Cerebellar cortex (tissue), 1 donor: ENCODE measurements at regions not wholly inside any gene's neighbourhood (a gene's known extent, or its start where the extent isn't known, plus 50 kb on each side); places are given as distances from the start of the nearest gene placed in this dataset.

Source experiments
- DNase-seq: peaks from one replicate; pipeline ENCODE4 v3.0.0-alpha.2; 2015; ENCODE audit warnings: low spot score

GRCh38 chr22:25366876-25367466 lies 147.5 kb downstream of the CRYBB2 start:
- no peak for DNase-seq

- DNase-seq: no peak
These were observed 148.3 kb downstream of the CRYBB2 start for GRCh38 chr22:25367756-25368155.

GRCh38 chr22:25368271-25368670 lies 148.8 kb downstream of the CRYBB2 start:
- no peak for DNase-seq

GRCh38 chr22:25369041-25369440 lies 149.6 kb downstream of the CRYBB2 start:
- no peak for DNase-seq

GRCh38 chr22:25370322-25370721 lies 150.9 kb downstream of the CRYBB2 start:
- no peak for DNase-seq

GRCh38 chr22:25372000-25372595 lies 152.7 kb downstream of the CRYBB2 start:
- DNase-seq: no peak

- DNase-seq: no peak
These were observed 154.5 kb downstream of the CRYBB2 start for GRCh38 chr22:25373961-25374360.

GRCh38 chr22:25374869-25375268 lies 155.4 kb downstream of the CRYBB2 start:
- DNase-seq: no peak

- DNase-seq: no peak
These were observed 156.2 kb downstream of the CRYBB2 start for GRCh38 chr22:25375683-25376082.

- DNase-seq: no peak
These were observed 158.3 kb downstream of the CRYBB2 start for GRCh38 chr22:25377699-25378098.

GRCh38 chr22:25380122-25380747 lies 160.8 kb downstream of the CRYBB2 start:
- DNase-seq: no peak

- DNase-seq: no peak
These were observed 163.3 kb downstream of the CRYBB2 start for GRCh38 chr22:25382762-25383161.

GRCh38 chr22:25383278-25383820 lies 163.9 kb downstream of the CRYBB2 start:
- DNase-seq: no peak

GRCh38 chr22:25383892-25384291 lies 164.5 kb downstream of the CRYBB2 start:
- no peak for DNase-seq

GRCh38 chr22:25386538-25386884 lies 167.1 kb downstream of the CRYBB2 start:
- no peak for DNase-seq

GRCh38 chr22:25388415-25388814 lies 169.0 kb downstream of the CRYBB2 start:
- no peak for DNase-seq

- DNase-seq: no peak
These were observed 169.6 kb downstream of the CRYBB2 start for GRCh38 chr22:25388866-25389540.

GRCh38 chr22:25389541-25389919 lies 170.1 kb downstream of the CRYBB2 start:
- DNase-seq: no peak

- no peak for DNase-seq
These were observed 171.1 kb downstream of the CRYBB2 start for GRCh38 chr22:25390297-25391240.

- DNase-seq: no peak
These were observed 171.9 kb upstream of the GRK3 start for GRCh38 chr22:25392584-25392983.

- no peak for DNase-seq
These were observed 171.2 kb upstream of the GRK3 start for GRCh38 chr22:25393121-25393805.
